ENCODE measurements at regions not wholly inside any gene's neighbourhood (a gene's known extent, or its start where the extent isn't known, plus 50 kb on each side); places are given as distances from the start of the nearest gene placed in this dataset.

DNA sequence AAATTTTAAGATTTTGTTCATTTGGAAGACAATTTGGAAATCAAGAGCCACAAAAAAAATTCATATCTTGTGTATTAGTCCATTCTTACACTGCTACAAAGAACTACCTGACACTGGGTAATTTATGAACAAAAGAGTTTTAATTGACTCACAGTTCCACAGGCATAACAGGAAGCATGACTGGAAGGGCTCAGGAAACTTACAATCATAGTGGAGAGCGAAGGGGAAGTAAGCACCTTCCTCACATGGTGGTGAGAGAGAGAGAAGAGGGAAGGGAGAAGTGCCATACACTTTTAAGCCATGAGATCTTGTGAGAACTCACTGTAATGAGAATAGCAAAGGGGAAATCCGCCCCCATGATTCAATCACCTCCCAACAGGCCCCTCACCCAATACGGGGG, 274.4 kb downstream of the KCNN2 start:
- no peak for TF ChIP-seq HDAC2 (IDR thresholded peaks at IDR 0.05; ENCODE audit: borderline replicate concordance in 1 of 2, low read depth in 2 of 2, low read length in 2 of 2)
- TF ChIP-seq, protein P1, sequence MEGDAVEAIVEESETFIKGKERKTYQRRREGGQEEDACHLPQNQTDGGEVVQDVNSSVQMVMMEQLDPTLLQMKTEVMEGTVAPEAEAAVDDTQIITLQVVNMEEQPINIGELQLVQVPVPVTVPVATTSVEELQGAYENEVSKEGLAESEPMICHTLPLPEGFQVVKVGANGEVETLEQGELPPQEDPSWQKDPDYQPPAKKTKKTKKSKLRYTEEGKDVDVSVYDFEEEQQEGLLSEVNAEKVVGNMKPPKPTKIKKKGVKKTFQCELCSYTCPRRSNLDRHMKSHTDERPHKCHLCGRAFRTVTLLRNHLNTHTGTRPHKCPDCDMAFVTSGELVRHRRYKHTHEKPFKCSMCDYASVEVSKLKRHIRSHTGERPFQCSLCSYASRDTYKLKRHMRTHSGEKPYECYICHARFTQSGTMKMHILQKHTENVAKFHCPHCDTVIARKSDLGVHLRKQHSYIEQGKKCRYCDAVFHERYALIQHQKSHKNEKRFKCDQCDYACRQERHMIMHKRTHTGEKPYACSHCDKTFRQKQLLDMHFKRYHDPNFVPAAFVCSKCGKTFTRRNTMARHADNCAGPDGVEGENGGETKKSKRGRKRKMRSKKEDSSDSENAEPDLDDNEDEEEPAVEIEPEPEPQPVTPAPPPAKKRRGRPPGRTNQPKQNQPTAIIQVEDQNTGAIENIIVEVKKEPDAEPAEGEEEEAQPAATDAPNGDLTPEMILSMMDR (IDR thresholded peaks at IDR 0.05; ENCODE audit: control extremely low read depth in 1 of 3, insufficient read depth in 1 of 3, low read depth in 1 of 3, low read length in 3 of 3), result no peak
- TF ChIP-seq POLR2A (IDR thresholded peaks at IDR 0.05; ENCODE audit: control extremely low read depth in 1 of 2, low read depth in 2 of 2, low read length in 2 of 2), result no peak

Data from H1 (cell line).